Amygdala (tissue), 56 donors: ENCODE measurements at regions not wholly inside any gene's neighbourhood (a gene's known extent, or its start where the extent isn't known, plus 50 kb on each side); places are given as distances from the start of the nearest gene placed in this dataset.
"Not testable (repeated sequence)": the region's sequence is repeated elsewhere in the genome, so short reads cannot be mapped to it uniquely, and the experiment has no call there.

Source experiments
- DNase-seq, 56 donors: peaks; one replicate each; lab custom pipeline; 2025; lab: John Stamatoyannopoulos, UW

GRCh38 chr2:194511070-194511469 lies 1146.0 kb upstream of the SLC39A10 start:
- not testable (repeated sequence) for DNase-seq

- not testable (repeated sequence) for DNase-seq
Measured at GRCh38 chr2:194504876-194505275, 1152.2 kb upstream of the SLC39A10 start.

- DNase-seq: no peak
Measured at GRCh38 chr2:194495046-194495445, 1162.0 kb upstream of the SLC39A10 start.

GRCh38 chr2:194494401-194494800 lies 1162.6 kb upstream of the SLC39A10 start:
- DNase-seq: no peak

- DNase-seq: no peak
Measured at GRCh38 chr2:194491409-194492115, 1165.5 kb upstream of the SLC39A10 start.

- DNase-seq: no peak
Measured at GRCh38 chr2:194486326-194486725, 1170.7 kb upstream of the SLC39A10 start.

GRCh38 chr2:194483041-194483440 lies 1174.0 kb upstream of the SLC39A10 start:
- DNase-seq: no peak

GRCh38 chr2:194465641-194466040 lies 1191.4 kb upstream of the SLC39A10 start:
- no peak for DNase-seq

- DNase-seq: no peak
Measured at GRCh38 chr2:194464964-194465638, 1191.9 kb upstream of the SLC39A10 start.

- DNase-seq: not testable (repeated sequence)
Measured at GRCh38 chr2:194462883-194463282, 1194.1 kb upstream of the SLC39A10 start.

GRCh38 chr2:194455358-194455757 lies 1201.7 kb upstream of the SLC39A10 start:
- DNase-seq: no peak

GRCh38 chr2:194452504-194452903 lies 1204.5 kb upstream of the SLC39A10 start:
- no peak for DNase-seq

GRCh38 chr2:194445226-194445625 lies 1211.8 kb upstream of the SLC39A10 start:
- DNase-seq: no peak

- no peak for DNase-seq
Measured at GRCh38 chr2:194443926-194444325, 1213.1 kb upstream of the SLC39A10 start.

GRCh38 chr2:194424683-194425209 lies 1232.3 kb upstream of the SLC39A10 start:
- DNase-seq: no peak

- no peak for DNase-seq
Measured at GRCh38 chr2:194411221-194411620, 1245.8 kb upstream of the SLC39A10 start.

- no peak for DNase-seq
Measured at GRCh38 chr2:194395818-194396217, 1261.2 kb upstream of the SLC39A10 start.

- DNase-seq: no peak
Measured at GRCh38 chr2:194385376-194385775, 1271.7 kb upstream of the SLC39A10 start.

GRCh38 chr2:194383401-194383800 lies 1273.6 kb upstream of the SLC39A10 start:
- no peak for DNase-seq

- DNase-seq: no peak
Measured at GRCh38 chr2:194382221-194382620, 1274.8 kb upstream of the SLC39A10 start.

- DNase-seq: no peak
Measured at GRCh38 chr2:194380011-194380410, 1277.0 kb upstream of the SLC39A10 start.

GRCh38 chr2:194367390-194367789 lies 1289.6 kb upstream of the SLC39A10 start:
- not testable (repeated sequence) for DNase-seq
